ENCODE measurements at regions not wholly inside any gene's neighbourhood (a gene's known extent, or its start where the extent isn't known, plus 50 kb on each side); places are given as distances from the start of the nearest gene placed in this dataset.

GRCh38 chr4:24705016-24705753, 90.2 kb upstream of the SOD3 start:
- TF ChIP-seq CTCF (conservative IDR thresholded peaks at IDR 0.05) (no peak), EZH2 (IDR thresholded peaks at IDR 0.05; ENCODE audit: low read depth) (no peak)
